NCI-H226 (cell line): ENCODE measurements at regions not wholly inside any gene's neighbourhood (a gene's known extent, or its start where the extent isn't known, plus 50 kb on each side); places are given as distances from the start of the nearest gene placed in this dataset.
"Not testable (repeated sequence)": the region's sequence is repeated elsewhere in the genome, so short reads cannot be mapped to it uniquely, and the experiment has no call there.

Source experiments
- DNase-seq: peaks from one replicate; pipeline ENCODE4 v3.0.0-alpha.2; 2015

DNA sequence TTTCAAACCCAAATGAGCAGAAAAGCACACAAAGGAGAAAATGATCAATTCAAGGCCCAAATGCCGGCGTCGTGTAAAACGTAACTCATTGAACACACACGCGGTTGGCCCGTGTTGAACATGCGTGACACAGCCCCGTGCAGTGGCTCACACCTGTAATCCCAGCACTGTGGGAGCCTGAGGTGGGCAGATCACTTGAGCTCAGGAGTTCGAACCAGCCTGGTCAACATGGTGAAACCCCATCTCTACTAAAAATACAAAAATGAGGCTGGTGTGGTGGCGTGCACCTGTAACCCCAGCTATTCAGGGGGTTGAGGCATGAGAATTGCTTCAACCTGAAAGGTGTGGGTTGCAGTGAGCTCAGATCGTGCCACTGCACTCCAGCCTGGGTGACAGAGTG is 156.7 kb upstream of the KLF6 start:
- no peak for DNase-seq

DNA sequence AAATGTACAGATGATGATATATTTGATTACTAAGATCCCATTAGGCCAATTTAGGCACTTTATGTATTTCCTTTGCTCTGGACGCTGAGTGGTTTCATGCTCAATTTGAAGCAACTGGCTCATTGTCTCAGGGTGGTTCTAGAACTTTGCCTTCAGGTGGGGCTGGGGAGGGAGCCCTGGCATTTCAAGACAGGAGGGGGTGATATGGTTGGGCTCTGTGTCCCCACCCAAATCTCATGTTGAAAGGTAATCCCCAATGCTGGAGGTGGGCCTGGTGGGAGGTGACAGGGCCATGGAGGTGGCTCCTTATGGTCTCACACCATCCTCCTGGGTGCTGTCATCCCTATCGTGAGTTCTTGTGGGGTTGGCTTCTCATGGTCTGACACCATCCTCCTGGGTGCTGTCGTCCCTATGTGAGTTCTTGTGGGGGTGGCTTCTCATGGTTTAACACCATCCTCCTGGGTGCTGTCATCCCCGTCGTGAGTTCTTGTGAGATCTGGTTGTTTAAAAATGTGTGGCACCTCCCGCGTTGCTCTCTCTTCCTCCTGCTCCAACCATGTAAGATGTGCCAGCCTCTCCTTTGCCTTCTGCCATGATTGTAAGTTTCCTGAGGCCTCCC is 151.5 kb upstream of the KLF6 start:
- DNase-seq = no peak

DNA sequence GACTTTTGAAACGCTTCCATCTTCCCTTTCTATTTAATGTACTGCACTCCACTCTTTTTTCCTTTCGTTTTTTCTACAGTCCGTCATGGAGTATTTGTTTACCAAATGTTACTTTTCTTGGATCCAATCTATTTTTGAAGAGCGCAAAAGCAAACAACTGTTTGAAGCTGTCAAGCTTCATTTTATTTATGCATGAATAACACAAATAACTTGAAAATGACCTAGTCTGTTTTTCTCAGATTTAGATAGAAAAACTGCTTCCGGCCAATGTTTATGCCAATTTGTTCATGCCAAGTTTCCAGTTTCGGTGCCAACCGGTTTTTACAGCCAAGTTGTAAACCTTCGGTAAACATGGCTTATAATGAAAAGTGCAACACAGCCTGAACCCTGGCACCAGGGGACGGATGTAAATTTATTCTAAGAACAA is 150.9 kb upstream of the KLF6 start:
- no peak for DNase-seq

DNA sequence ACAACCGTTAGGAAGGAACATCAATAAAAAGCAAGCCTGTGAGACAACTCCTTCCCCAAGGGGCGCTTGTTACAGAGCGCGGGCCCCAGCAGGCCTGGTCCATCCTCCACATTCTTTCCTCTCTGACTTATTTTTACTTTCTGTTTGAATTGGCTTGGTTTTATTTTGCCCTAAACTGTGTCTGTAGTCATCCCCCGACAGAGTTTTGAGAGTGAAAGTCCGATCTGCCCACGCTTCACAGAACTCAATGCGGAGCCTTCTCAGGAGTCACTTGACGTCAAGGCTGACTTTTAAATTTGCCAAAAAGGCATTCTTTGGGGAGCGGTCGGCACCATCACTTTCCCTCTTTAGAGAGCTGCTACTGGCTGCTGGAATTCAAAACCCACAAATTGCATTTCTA is 150.1 kb upstream of the KLF6 start:
- DNase-seq = no peak

DNA sequence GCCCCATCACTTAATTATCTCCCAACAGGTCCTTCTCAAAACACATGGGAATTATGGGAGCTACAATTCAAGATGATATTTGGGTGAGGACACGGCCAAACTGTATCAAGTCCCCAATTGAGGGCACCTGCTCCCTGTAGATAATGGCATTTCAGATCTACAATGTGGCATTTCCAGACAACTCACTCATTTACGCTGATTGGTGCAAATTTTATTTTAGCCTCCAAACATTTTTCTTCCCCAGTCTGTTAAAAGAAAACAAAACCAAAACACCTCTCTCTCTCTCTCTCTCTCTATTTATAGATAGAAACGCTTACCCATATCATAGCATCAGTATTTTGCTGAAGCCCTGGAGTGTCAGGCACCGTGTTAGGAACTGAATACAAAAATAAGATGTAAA is 148.7 kb upstream of the KLF6 start:
- DNase-seq = no peak

DNA sequence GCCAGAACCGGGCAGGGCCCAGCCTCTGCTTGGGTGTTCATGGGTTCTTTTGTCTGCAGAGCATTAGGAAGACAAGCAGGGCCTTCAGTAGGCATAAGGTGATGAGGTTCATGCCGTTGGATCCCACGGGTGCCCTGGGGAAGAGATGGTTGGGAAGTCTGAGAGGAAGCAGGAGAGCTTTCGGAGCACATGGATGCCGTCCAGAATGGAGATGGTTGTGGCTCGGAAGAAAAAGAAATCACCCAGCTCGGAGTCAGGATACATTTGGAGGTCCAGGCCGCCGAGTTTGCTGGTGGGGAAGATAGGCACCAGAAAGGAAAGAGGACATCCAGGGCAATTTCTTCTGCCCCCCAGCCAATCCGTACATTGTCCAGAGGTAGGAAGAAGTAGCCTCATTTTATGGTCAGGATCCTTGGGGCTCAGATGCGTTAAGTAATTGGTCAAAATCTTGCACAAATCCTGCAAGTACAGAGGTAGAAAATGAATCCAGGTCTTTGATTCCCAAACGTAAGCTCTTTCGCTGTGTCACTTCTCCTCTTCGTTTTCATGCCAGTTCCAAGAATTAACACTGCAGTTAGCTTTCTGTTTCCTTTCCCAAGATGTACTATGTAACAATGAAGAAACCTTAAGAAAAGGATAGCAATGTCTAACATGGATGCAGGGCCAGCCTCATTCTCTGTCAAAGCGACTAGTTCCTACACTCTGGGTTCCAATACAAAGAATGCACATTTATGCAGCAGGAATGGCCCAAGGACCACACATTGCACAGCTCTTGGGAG is 147.8 kb upstream of the KLF6 start:
- DNase-seq = no peak

DNA sequence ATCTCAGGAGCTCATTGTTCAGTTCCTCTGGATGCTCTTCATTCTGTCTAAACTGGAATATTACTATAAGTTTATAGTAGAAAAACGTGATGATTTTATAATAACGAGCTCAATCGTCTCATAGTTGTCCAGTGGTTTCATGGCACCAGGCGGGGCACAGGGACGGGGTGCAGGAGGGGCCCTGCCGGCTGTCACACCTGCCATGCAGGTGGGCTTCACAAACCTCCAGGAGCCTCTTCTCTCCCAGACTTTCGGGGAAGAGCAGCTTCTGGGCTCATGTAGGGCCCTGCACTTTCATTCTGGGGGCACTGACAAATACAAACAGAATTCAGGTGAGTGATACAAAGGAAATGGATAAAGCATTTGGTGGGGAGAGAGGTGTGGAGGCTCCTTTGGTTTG is 146.9 kb upstream of the KLF6 start:
- DNase-seq = no peak

DNA sequence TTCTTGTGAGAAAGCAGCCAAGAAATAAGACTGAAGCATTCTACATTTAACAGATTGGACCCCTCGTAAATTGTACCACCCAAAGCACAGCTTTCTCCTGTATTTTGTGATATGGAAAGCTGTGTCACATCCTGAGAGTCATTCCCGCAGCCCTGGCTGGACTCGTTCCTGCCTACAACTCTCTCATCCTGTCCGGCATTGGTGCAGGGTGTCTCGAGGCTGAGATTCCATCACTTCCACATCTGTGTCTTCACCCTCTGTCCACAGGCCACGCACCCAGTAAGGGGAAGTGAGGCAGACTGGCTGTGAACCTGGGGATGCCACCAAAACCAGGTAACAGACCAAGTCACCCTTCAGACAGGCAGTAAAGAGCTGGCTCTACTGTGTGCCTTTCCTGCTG is 146.2 kb upstream of the KLF6 start:
- DNase-seq = no peak

DNA sequence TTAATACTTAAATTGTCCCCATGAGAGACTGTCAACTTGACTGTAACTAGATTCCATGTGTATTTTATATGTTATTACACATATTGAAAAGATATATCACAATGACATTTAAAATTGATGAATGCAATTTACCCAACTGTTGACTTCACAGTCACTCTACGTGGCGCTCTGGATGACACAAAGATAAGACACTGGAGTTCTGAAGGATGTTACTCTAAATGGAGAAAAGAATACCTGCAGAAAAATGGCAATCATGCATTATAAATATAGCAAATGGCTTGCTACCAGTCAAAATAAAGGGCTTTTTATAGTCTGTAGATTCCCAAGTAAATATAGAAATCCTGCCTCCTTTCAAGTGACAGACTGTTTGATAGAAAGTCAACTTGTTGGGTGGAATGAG is 143.6 kb upstream of the KLF6 start:
- DNase-seq = no peak

DNA sequence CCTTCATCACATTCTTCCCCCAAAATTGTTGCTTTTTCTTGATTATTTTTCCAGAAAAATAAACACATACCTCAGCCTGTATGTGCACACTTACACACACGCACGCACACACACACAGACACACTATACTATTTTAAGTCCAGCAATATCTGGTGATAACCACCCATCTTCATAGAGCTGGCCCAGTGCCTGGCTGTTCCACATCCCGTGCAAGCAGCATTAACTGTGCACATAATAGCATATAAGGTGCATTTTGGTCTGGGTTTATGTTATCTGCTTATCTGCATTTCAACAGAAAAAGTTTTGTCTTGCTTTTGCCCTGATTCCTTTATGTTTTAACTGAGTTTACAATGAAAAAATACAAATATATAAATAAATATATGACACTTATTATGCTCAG is 143.1 kb upstream of the KLF6 start:
- no peak for DNase-seq

DNA sequence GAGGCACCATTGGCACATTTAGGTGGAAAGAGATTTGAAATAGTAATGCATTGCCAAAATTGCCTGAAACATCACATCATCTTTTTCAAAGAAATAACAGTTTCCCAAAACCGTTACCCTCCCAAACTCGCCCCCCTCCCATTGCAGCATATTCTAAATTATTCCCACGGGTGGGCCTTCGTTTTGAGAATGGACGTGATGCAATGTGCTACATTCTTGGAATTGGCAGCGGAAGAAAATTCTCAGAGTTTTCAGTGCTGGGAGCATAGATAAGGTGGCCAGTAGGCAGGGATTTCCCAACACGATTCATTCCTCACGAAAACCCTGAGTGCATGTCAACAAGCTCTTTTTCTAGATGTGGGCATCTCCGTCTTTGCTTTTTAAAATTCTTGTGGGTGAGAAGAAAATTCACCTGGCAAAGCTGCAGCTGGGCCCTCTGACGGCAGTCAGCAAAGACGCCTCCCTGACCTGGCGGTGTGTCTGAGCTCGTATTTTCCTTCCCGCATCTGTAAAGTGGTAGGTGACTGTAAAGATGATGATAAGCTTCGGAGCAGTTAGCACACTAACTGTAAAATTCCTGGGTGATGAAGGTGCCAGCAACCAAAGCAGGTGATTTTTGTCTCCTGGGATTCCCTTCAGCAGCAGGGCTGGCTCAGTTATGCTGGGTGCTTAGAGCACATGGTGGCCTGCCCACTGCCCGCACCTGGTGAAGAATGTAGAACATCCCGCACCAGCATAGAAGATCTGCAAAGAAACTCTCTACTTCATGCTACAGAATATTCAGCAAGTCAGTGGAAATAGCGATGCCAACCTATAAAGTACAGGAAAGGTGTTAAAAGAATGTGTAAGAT is 141.9 kb upstream of the KLF6 start:
- DNase-seq = peak; percentile 84

DNA sequence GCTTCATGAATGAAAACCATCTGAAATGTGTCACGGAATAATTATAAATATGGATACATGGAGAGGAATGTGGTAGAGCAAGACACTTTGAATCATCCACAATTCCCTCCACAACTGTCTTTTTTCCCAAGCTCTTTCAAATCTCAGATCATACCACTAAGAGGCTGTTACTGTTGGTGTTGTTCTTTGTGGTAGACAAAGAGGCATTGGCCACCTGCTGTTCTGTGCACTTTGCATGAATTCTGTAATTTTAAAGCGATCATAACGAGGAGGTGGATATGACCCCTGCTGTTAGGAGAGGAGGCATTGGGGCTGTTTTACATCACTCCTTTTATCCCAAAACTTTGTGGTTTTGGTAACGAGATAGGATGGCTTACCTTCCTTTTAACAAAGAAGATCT is 141.2 kb upstream of the KLF6 start:
- DNase-seq = peak; percentile 36

DNA sequence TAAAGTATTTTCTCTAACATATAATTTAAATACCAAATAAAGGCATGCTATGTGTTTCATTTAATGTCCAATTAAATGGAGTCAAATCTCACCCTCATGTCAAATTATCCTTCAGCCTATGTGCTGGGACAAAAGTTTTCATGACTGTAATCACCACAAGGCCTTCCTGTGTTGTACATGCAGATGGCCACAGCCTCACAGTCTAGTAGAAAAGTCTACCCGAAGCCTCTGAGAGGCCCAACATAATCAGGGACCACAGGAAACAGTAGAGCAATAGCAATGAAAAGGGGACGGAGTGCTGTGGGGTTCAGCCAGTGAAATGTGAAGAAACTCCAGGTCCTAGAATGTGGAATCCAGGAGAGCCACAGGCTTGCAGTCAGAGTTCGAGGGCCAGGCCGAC is 140.2 kb upstream of the KLF6 start:
- no peak for DNase-seq

DNA sequence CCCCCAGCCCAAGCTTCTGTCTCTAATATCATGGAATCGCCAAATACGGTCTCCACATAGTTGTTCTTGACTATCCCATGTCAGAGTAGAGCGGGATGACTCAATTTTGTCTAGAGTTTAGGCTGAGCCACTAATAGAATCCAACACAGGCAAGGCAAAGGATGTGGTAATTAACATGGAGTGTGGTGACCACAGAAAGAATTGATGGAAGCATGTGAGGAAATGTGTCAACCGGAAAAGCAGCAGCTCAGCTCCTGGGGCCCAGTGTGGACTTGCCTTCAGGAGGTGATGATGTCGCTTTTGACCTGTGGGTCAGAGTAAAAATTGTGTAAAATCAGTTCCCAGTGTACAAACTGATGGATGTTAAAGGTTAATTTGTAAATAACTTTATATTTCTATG is 139.3 kb upstream of the KLF6 start:
- peak; percentile 76 for DNase-seq

DNA sequence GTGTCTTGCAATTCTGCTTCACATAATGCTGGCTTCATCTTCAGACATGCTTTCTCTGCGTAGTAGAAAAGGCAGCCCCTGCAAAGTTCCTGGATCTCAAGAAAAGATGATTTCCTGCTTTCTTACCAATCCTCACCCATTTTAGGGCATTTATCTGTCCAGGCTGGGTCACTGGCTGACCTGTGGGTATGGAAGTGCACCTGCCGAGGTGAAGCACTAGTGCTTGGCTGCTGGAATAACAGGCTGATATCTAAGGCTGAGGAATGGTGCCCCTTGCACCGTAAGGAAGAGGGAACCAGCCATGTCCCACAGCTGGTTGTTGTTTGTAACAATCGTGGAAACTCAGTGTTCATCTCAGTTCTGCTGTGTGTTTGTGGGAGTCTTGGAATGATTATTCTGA is 138.0 kb upstream of the KLF6 start:
- DNase-seq = no peak

DNA sequence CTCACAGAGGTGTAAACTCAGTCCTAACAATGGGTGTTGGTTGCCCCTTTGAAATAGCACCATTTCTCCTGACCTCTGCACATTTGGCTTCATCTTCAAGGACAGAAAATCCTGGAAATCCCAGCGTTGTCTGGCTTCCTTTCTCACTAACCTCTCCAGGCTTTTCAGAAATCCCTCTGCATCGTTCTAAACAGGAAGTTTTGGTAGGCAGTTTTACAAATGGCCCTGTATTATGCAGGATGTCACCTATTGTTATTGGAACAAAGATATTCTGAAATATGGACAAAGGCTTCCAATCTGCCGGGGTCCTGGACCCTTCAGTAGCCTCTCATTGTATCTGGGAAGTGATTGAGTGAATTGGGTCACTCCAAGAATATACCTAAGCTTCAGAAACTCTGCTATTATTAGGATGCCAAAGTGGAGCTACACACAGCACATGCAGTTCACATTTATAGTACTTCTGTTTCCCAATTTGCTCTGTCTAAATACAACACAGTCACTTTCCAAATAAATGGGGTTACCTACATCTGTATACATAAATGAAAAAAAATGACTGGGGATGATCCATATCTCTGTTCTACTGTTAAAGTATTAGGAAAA is 134.8 kb upstream of the KLF6 start:
- DNase-seq = no peak

DNA sequence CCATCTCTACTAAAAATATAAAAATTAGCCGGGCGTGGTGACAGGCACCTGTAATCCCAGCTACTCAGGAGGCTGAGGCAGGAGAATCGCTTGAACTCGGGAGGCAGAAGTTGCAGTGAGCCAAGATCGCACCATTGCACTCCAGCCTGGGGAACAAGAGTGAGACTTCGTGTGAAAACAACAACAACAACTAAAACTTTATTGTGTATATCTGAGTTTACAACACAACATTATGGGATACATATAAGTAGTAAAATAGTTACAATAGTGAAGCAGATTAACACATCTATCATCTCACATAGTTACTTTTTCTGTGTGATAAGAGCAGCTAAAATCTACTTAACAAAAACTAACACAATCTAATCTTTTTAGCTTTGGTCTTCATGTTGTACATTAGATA is 132.4 kb upstream of the KLF6 start:
- DNase-seq = not testable (repeated sequence)

DNA sequence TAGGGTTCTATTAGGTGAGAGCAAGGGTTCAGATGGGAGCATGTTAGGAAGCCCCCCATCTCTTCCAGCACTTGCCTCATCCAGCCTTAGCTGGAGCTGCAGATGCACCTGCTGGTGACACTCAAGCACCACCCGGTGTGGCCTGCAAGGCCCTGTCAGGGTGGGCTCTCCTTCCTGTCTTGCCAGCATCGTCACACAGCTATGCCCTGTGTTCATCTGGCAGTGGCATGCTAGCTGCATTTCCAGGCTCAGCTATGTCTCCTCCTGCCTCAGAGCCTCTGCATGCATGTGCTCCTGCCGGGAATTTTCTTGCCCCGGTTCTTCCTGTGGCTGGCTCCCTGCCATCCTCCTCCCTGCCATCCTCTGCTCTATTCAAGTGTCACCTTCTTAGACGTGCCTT is 129.7 kb upstream of the KLF6 start:
- no peak for DNase-seq

DNA sequence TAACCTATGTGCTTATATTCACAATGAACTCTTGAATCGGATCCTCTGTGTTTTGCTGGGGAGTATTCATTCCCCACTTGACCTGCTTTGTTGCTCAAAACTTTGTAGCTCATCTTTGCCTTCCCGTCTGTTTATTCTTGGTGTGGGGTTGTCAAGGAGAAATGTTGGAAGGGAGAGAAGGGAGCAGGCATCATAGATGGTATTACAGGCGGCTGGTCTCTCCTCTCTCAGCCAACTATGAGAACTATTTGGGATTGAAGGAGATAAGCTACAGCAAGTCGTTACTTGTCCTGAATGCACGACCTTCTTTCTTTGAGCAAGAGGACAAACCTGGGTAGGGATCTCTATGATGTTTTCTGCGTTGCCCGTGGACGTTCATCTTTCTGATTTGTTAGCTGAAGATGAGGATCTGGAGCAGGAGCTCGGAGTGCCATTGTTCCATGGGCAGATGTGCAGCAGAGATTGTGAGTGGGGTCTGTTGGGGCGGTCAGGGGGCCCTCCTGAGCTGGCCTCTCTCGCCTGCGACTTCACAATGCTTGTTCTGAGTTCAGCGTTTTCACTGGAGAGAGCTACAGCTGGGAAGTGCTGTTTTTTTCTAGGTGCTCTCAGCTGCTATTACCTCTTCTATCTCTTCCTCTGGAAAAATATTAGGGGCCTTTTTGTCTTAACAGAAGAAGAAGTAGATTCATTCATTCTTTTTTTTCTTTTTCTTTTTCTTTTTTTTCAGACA is 126.9 kb upstream of the KLF6 start:
- peak; percentile 22 for DNase-seq

DNA sequence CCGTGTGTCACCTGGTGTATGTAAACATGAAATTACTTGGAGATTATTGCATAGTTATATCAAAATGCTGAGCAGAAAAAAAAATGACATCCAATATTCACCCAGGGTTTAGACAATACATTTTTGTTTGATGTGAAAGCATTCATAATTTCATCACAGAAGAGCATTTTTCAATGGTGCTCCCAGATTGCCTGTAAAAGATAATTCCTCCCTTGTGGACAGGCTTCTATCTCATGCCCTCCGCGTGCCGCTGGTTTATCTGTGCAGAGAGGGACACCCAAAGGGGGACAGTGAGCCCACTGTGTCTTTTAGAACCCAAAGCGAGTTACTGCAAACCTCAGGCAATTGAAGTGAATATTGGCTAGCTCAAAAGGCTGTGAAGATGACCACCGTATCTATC is 126.2 kb upstream of the KLF6 start:
- no peak for DNase-seq

DNA sequence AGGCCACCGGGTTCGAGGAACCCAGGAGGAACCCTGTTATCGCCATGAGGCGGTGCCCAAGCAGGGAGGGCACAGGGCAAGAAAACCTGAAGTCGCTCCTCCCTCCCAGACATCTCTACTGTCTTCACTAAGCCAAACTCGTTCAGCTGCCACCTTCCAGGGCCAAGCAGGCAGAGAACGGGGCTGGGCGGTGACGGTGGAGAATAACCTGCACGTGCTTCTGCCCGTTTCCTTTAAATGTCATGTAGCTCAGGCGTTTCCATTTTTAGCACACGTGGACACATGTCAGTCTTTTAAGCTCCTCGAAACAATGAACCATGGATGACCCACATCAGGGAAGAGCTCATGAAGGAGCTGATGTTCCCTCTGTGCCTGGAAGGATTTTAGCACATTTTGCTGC is 124.3 kb upstream of the KLF6 start:
- DNase-seq = no peak

DNA sequence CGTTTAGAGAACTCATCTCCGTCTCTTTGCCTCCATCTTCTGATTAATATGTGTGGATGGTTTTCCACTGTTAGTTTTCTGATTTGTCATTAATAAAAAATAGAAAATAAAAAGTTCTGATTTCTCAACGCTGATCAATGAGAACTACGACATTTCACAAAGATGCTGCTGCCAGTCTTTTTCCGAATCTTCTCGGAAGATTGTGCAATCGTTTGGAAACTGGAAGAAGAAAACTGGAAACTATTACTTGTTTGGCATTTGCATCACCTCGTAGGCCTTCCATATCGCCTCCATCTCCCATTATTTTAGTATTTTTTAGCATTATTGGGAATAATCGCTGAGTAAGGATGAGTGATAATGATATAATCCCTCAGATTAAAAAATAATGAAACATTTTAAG is 123.2 kb upstream of the KLF6 start:
- no peak for DNase-seq

DNA sequence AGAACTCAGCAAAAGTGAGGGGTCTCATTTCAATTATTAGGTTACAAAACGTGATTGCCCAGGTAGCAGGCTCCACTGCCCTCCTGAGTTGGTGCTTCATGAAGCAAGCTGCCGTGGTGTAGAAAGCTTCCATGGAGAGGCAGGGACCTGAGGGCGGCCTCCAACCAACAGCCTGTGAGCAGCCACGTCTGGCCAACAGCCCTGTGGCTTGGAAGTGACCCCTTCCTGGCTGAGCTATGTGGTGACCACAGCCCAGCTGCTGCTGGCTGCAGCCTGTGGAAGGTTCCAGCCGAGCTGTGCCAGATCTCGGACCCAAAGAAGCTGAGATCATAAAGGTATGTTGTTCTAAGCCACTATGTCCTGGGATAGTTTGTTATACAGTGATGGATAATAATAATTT is 122.5 kb upstream of the KLF6 start:
- DNase-seq = no peak
